Mucosa of descending colon (tissue), 3 donors: ENCODE measurements at regions not wholly inside any gene's neighbourhood (a gene's known extent, or its start where the extent isn't known, plus 50 kb on each side); places are given as distances from the start of the nearest gene placed in this dataset.

Experiments
- ATAC-seq: fragments of 200-7000 bp; cut with Tn5 transposase; one replicate; pipeline ENCODE4 v1.9.1; 2020; ENCODE audit warnings: mild to moderate bottlenecking, moderate library complexity
- DNase-seq, 3 donors: peaks; one replicate each; pipeline ENCODE4 v3.0.0-alpha.2; 2020
- H3K36me3 ChIP-seq: fragments of 200-600 bp; one replicate; pipeline ENCODE4 v1.8.0; 2021; ENCODE audit warnings: low read depth, mild to moderate bottlenecking
- H3K4me1 ChIP-seq: fragments of 200-600 bp; one replicate; pipeline ENCODE4 v1.8.0; 2021; ENCODE audit warnings: low read depth, mild to moderate bottlenecking
- H3K4me3 ChIP-seq: fragments of 200-600 bp; one replicate; pipeline ENCODE4 v1.8.0; 2021; ENCODE audit warnings: mild to moderate bottlenecking
- H3K9me3 ChIP-seq: fragments of 200-600 bp; one replicate; pipeline ENCODE4 v1.8.0; 2021; ENCODE audit warnings: mild to moderate bottlenecking
- CTCF ChIP-seq: fragments of 200-600 bp; IDR thresholded peaks from one replicate; pipeline ENCODE4 v1.8.0; 2022; ENCODE audit warnings: antibody characterized with exemption, mild to moderate bottlenecking
- intact Hi-C, 2 donors: fragments of 100-400 bp; cut with DNase I in 1 of 2; cut with micrococcal nuclease in 1 of 2; formaldehyde crosslinking; loops; one replicate each; pipeline versions ENCODE4 v1.11.0 to v1.11.1; 2022; cut with DNase I, micrococcal nuclease
- donor health status: DM: no; HTN: no; CAD: no; lungs with moderate emphysema.
- donor health status: DM: no; HTN: no; CAD: no.
- donor health status: DM: no; HTN: yes; CAD: no.

GRCh38 chr3:83003917-83004316 lies 1242.5 kb upstream of the GBE1 start:
- intact Hi-C loops, result no loop called here
- Histone ChIP-seq H3K4me3 (no peak overlapping the region), H3K9me3 (no peaks in the 10 kb centered on the region), H3K36me3 (no peaks in the 10 kb centered on the region), H3K4me1 (no peaks in the 10 kb centered on the region)
- ATAC-seq, result no peak
- DNase-seq, result no peak
- TF ChIP-seq CTCF, result no peak

- ATAC-seq (no peak), DNase-seq (no peak)
- intact Hi-C loops, result no loop called here
- H3K4me3 ChIP-seq, result no peak overlapping the region
- no peaks in the 10 kb centered on the region for H3K4me1 ChIP-seq
- H3K36me3 ChIP-seq, result no peaks in the 10 kb centered on the region
- no peak for TF ChIP-seq CTCF
- peaks cover 4% of the 10 kb centered on the region for H3K9me3 ChIP-seq
Measured at GRCh38 chr3:83002869-83003445, 1241.5 kb upstream of the GBE1 start.

- H3K9me3 ChIP-seq, result peaks cover 15% of the 10 kb centered on the region
- DNase-seq (no peak), ATAC-seq (no peak)
- intact Hi-C loops, result no loop called here
- H3K4me1 ChIP-seq, result no peaks in the 10 kb centered on the region
- no peaks in the 10 kb centered on the region for H3K36me3 ChIP-seq
- no peak overlapping the region for H3K4me3 ChIP-seq
- no peak for TF ChIP-seq CTCF
Measured at GRCh38 chr3:82999777-83000176, 1238.3 kb upstream of the GBE1 start.

- Histone ChIP-seq H3K4me1 (no peaks in the 10 kb centered on the region), H3K4me3 (no peak overlapping the region), H3K9me3 (peaks cover 16% of the 10 kb centered on the region), H3K36me3 (no peaks in the 10 kb centered on the region)
- no peak for TF ChIP-seq CTCF
- intact Hi-C loops, result no loop called here
- no peak for DNase-seq
- ATAC-seq, result no peak
Measured at GRCh38 chr3:82978368-82978767, 1216.9 kb upstream of the GBE1 start.

- no peaks in the 10 kb centered on the region for H3K36me3 ChIP-seq
- peaks cover 12% of the 10 kb centered on the region for H3K9me3 ChIP-seq
- TF ChIP-seq CTCF, result no peak
- intact Hi-C loops, result no loop called here
- H3K4me3 ChIP-seq, result no peak overlapping the region
- H3K4me1 ChIP-seq, result no peaks in the 10 kb centered on the region
- DNase-seq (no peak), ATAC-seq (no peak)
Measured at GRCh38 chr3:82977871-82978270, 1216.4 kb upstream of the GBE1 start.

GRCh38 chr3:82973791-82974190 lies 1212.3 kb upstream of the GBE1 start:
- no peak for TF ChIP-seq CTCF
- intact Hi-C loops, result no loop called here
- no peak for ATAC-seq

More at GRCh38 chr3:82973791-82974190, 1212.3 kb upstream of the GBE1 start:
- Histone ChIP-seq H3K4me1 (no peaks in the 10 kb centered on the region), H3K9me3 (peaks cover 7% of the 10 kb centered on the region), H3K36me3 (no peaks in the 10 kb centered on the region), H3K4me3 (no peak overlapping the region)
- DNase-seq, result no peak
